ENCODE measurements at regions not wholly inside any gene's neighbourhood (a gene's known extent, or its start where the extent isn't known, plus 50 kb on each side); places are given as distances from the start of the nearest gene placed in this dataset.

DNA sequence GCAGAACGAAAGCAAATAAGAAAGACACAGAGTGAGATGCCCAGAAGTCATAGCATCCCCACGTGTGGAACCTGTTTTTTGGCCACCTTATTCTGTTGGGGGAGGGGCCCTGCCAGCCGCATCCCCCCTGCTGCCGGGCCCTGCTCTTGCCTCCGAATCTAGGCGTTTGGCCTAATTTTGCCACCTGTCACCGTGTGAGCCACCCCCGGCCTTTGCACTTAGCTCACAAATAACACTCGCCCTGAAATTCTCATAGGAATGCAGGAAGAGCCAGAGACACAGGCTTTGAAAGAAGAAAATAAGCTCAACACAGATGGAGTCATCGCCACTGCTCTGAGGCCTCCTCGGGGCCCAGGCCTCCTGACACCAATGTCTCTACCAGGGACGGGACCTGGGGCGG is 522.6 kb upstream of the SALL3 start:
- Mint-ChIP-seq H3K36me3 (no peaks in the 10 kb centered on the region), H3K9me3 (peaks cover 0 to 8% (median 0%) of the 10 kb centered on the region in 7 donors), H3K4me1 (no peaks in the 10 kb centered on the region), H3K27ac (peak overlapping the region in 1 of 7 donors; percentile 21), H3K27me3 (ENCODE audit: low read depth in 3 of 3) (peaks cover 0 to 3% (median 2%) of the 10 kb centered on the region in 3 donors), H3K4me3 (no peak overlapping the region)
- TF ChIP-seq, protein P1, sequence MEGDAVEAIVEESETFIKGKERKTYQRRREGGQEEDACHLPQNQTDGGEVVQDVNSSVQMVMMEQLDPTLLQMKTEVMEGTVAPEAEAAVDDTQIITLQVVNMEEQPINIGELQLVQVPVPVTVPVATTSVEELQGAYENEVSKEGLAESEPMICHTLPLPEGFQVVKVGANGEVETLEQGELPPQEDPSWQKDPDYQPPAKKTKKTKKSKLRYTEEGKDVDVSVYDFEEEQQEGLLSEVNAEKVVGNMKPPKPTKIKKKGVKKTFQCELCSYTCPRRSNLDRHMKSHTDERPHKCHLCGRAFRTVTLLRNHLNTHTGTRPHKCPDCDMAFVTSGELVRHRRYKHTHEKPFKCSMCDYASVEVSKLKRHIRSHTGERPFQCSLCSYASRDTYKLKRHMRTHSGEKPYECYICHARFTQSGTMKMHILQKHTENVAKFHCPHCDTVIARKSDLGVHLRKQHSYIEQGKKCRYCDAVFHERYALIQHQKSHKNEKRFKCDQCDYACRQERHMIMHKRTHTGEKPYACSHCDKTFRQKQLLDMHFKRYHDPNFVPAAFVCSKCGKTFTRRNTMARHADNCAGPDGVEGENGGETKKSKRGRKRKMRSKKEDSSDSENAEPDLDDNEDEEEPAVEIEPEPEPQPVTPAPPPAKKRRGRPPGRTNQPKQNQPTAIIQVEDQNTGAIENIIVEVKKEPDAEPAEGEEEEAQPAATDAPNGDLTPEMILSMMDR (IDR thresholded peaks at IDR 0.05), result no peak
- DNase-seq, result no peak
- no peak overlapping the region for H3K4me3 ChIP-seq (replicated peaks in 1 of 3; ENCODE audit: low read depth in 2 of 3, low read length in 3 of 3)
- no peaks in the 10 kb centered on the region for H3K9me3 ChIP-seq (replicated peaks in 1 of 2; ENCODE audit: control insufficient read depth in 1 of 2, insufficient read depth in 1 of 2, low read length in 2 of 2)
- WGBS (ENCODE audit: insufficient coverage), result 76% methylated on average over 11 of the region's 13 CpGs
- intact Hi-C loops (cut with micrococcal nuclease), result no loop called here
- H3K36me3 ChIP-seq (replicated peaks in 1 of 2; ENCODE audit: control insufficient read depth in 1 of 2, insufficient read depth in 2 of 2, low read length in 2 of 2), result no peaks in the 10 kb centered on the region
- H3K27ac ChIP-seq (ENCODE audit: low read depth in 1 of 2, low read length in 2 of 2), result no peak overlapping the region
- no peaks in the 10 kb centered on the region for H3K79me2 ChIP-seq (ENCODE audit: insufficient read depth, low read length)
- no peak overlapping the region for H2AFZ ChIP-seq (ENCODE audit: insufficient read depth, low read depth, low read length, poor library complexity, severe bottlenecking)
- no peaks in the 10 kb centered on the region for H4K20me1 ChIP-seq (ENCODE audit: insufficient read depth, low read length)
- H3K4me2 ChIP-seq (replicated peaks; ENCODE audit: extremely low read depth, low read length, poor library complexity, severe bottlenecking), result no peak overlapping the region
- H3K9ac ChIP-seq (ENCODE audit: insufficient read depth, low read length, poor library complexity, severe bottlenecking), result no peak overlapping the region
- H3K4me1 ChIP-seq (ENCODE audit: control insufficient read depth in 1 of 2, insufficient read depth in 2 of 2, low read length in 2 of 2), result no peaks in the 10 kb centered on the region
- no peaks in the 10 kb centered on the region for H3K27me3 ChIP-seq (ENCODE audit: control insufficient read depth in 2 of 2, insufficient read depth in 2 of 2, low read length in 2 of 2)

DNA sequence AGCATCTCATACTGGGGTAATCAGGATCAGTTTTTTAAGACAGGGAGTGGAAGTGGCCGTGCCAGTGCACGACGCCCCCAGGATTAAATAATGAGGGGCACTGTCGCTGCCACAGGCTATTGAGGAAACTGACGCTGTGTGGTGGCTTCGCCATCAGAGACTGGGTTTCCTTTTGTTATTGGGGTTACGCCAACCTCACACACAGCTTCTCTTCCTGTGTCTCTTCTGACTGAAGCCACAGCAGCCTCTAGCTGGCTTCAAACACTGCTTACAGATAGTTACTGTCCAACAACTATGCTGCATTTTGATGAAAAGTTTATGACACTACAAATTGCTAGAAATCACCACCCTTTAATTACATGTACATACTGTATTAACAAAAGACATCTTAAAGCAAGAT is 521.9 kb upstream of the SALL3 start:
- Mint-ChIP-seq H3K27ac (no peak overlapping the region), H3K4me1 (no peaks in the 10 kb centered on the region), H3K27me3 (ENCODE audit: low read depth in 3 of 3) (peaks cover under 1 to 3% (median 2%) of the 10 kb centered on the region in 3 donors), H3K9me3 (peaks cover 0 to 8% (median 2%) of the 10 kb centered on the region in 7 donors), H3K4me3 (no peak overlapping the region), H3K36me3 (no peaks in the 10 kb centered on the region)
- no peaks in the 10 kb centered on the region for H3K27me3 ChIP-seq (ENCODE audit: control insufficient read depth in 2 of 2, insufficient read depth in 2 of 2, low read length in 2 of 2)
- H3K36me3 ChIP-seq (replicated peaks in 1 of 2; ENCODE audit: control insufficient read depth in 1 of 2, insufficient read depth in 2 of 2, low read length in 2 of 2), result no peaks in the 10 kb centered on the region
- TF ChIP-seq, protein P1 (IDR thresholded peaks at IDR 0.05), result no peak
- intact Hi-C loops (cut with micrococcal nuclease), result no loop called here
- H4K20me1 ChIP-seq (ENCODE audit: insufficient read depth, low read length), result no peaks in the 10 kb centered on the region
- no peak overlapping the region for H3K4me2 ChIP-seq (replicated peaks; ENCODE audit: extremely low read depth, low read length, poor library complexity, severe bottlenecking)
- no peaks in the 10 kb centered on the region for H3K79me2 ChIP-seq (ENCODE audit: insufficient read depth, low read length)
- no peak overlapping the region for H2AFZ ChIP-seq (ENCODE audit: insufficient read depth, low read depth, low read length, poor library complexity, severe bottlenecking)
- H3K9ac ChIP-seq (ENCODE audit: insufficient read depth, low read length, poor library complexity, severe bottlenecking), result no peak overlapping the region
- H3K4me3 ChIP-seq (replicated peaks in 1 of 3; ENCODE audit: low read depth in 2 of 3, low read length in 3 of 3), result no peak overlapping the region
- no peaks in the 10 kb centered on the region for H3K9me3 ChIP-seq (replicated peaks in 1 of 2; ENCODE audit: control insufficient read depth in 1 of 2, insufficient read depth in 1 of 2, low read length in 2 of 2)
- no peaks in the 10 kb centered on the region for H3K4me1 ChIP-seq (ENCODE audit: control insufficient read depth in 1 of 2, insufficient read depth in 2 of 2, low read length in 2 of 2)
- no peak for DNase-seq
- H3K27ac ChIP-seq (ENCODE audit: low read depth in 1 of 2, low read length in 2 of 2), result no peak overlapping the region
- WGBS (ENCODE audit: insufficient coverage), result 86% methylated on average over 3 of the region's 7 CpGs
